Upper lobe of left lung (tissue), 6 donors: ENCODE measurements at regions not wholly inside any gene's neighbourhood (a gene's known extent, or its start where the extent isn't known, plus 50 kb on each side); places are given as distances from the start of the nearest gene placed in this dataset.

Source experiments
- ATAC-seq, 2 donors: fragments of 200-7000 bp; cut with Tn5 transposase; one replicate each; pipeline ENCODE4 v1.9.1; 2022; ENCODE audit warnings: mild to moderate bottlenecking in 2 of 2, moderate library complexity in 2 of 2; ENCODE audit not compliant: low FRiP score in 2 of 2
- DNase-seq, 2 donors: peaks; one replicate each; pipeline ENCODE4 v3.0.0-alpha.2; 2019 to 2020
- H3K27ac ChIP-seq, 4 donors: fragments of 200-600 bp; sonication (generic); one replicate each; pipeline ENCODE4 v1.5.1; 2016 to 2019
- H3K27me3 ChIP-seq, 4 donors: fragments of 200-600 bp; sonication (generic); one replicate each; pipeline ENCODE4 v1.5.1; 2017 to 2019
- H3K36me3 ChIP-seq, 4 donors: fragments of 200-600 bp; sonication (generic); one replicate each; pipeline ENCODE4 v1.5.1; 2016 to 2019
- H3K4me1 ChIP-seq, 4 donors: fragments of 200-600 bp; sonication (generic); one replicate each; pipeline ENCODE4 v1.5.1; 2018 to 2019
- H3K4me3 ChIP-seq, 4 donors: fragments of 200-600 bp; sonication (generic); one replicate each; pipeline ENCODE4 v1.5.1; 2017 to 2019; ENCODE audit warnings: mild to moderate bottlenecking in 2 of 4, moderate library complexity in 1 of 4
- H3K9me3 ChIP-seq, 4 donors: fragments of 200-600 bp; sonication (generic); one replicate each; pipeline ENCODE4 v1.5.1; 2018 to 2019
- CTCF ChIP-seq, 6 experiments: fragments of 450-650 bp in 4 of 6; fragments of 200-600 bp in 2 of 6; sonication (generic) in 2 of 6; IDR thresholded peaks; one replicate each; pipeline ENCODE4 v1.5.1; 2016 to 2019; ENCODE audit warnings: antibody characterized with exemption in 6 of 6
- EP300 ChIP-seq, 4 donors: sonication (generic); formaldehyde crosslinking; IDR thresholded peaks; one replicate each; pipeline ENCODE4 v1.5.1; 2017; ENCODE audit warnings: antibody characterized with exemption in 4 of 4, control low read depth in 2 of 4
- POLR2A ChIP-seq, 4 donors: fragments of 450-650 bp; IDR thresholded peaks; one replicate each; pipeline ENCODE4 v1.5.1; 2016 to 2017; ENCODE audit warnings: antibody characterized with exemption in 4 of 4, mild to moderate bottlenecking in 2 of 4
- POLR2AphosphoS5 ChIP-seq, 2 donors: sonication (generic); formaldehyde crosslinking; IDR thresholded peaks; one replicate each; pipeline ENCODE4 v1.5.1; 2017; ENCODE audit warnings: antibody characterized with exemption in 2 of 2
- WGBS, 2 donors: methylation state at CpG; one replicate each; pipeline ENCODE4 v1.1.5; 2017 to 2018; 5-methylcytosine and 5-hydroxymethylcytosine counted together
- donor health status: DM: no; HTN: no; CAD: no; lungs with moderate emphysema.
- donor health status: DM: no; HTN: yes; CAD: no; lungs with severe emphysema.

DNA sequence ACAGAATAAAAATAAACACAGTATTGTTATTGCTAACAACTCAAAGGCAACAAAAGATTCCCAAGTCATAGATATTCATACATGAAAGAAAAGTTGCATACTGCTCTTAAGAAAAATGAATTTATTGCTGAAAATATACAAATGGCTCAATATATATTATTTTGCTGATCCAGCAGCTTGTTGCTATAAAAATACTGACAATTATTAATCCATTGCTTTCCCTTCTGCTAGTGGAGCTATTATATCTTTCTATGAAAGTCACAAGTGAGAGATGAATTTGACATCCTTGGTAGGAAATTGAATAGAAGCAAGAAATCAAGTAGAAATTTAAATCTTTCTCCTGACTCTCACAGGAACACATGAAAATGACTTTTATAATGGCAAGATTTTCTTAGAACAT, 179.2 kb upstream of the MBNL1 start:
- H3K9me3 ChIP-seq = no peaks in the 10 kb centered on the region
- ATAC-seq (no peak), DNase-seq (no peak)
- no peak overlapping the region for H3K4me3 ChIP-seq
- H3K27ac ChIP-seq = no peak overlapping the region
- no peaks in the 10 kb centered on the region for H3K4me1 ChIP-seq
- H3K36me3 ChIP-seq = no peaks in the 10 kb centered on the region
- H3K27me3 ChIP-seq = no peaks in the 10 kb centered on the region
- TF ChIP-seq CTCF (IDR thresholded peaks at IDR 0.05) (no peak), EP300 (IDR thresholded peaks at IDR 0.05) (no peak), POLR2AphosphoS5 (IDR thresholded peaks at IDR 0.05) (no peak), POLR2A (IDR thresholded peaks at IDR 0.05) (no peak)

GRCh38 chr3:152091725-152092124, 177.0 kb upstream of the MBNL1 start:
- ATAC-seq = no peak
- Histone ChIP-seq H3K36me3 (no peaks in the 10 kb centered on the region), H3K4me1 (no peaks in the 10 kb centered on the region), H3K27me3 (no peaks in the 10 kb centered on the region), H3K9me3 (no peaks in the 10 kb centered on the region), H3K4me3 (no peak overlapping the region), H3K27ac (no peak overlapping the region)
- TF ChIP-seq EP300 (IDR thresholded peaks at IDR 0.05) = no peak
- TF ChIP-seq CTCF (IDR thresholded peaks at IDR 0.05) = no peak
- no peak for TF ChIP-seq POLR2AphosphoS5 (IDR thresholded peaks at IDR 0.05)
- TF ChIP-seq POLR2A (IDR thresholded peaks at IDR 0.05) = no peak
- 78 to 80% methylated on average over 1 of the region's 1 CpG for WGBS, 2 donors
- DNase-seq = no peak

DNA sequence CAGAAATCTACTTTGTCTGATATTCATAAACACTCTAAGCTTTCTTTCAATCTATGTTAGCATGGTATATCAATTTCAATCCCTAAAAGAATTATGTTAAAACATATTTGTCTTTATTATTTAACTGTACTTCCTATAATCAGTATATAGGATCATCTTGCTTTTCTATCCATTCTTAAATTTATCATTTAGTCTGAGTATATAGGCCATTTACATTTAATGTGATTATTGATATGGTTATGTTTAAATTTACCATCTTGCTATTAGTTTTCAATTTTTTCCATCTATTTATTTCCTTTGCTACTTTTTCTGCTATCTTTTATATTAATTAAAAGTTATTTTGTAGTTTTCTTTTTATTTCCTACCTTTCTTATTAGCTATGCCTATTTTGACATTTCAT, 174.8 kb upstream of the MBNL1 start:
- Histone ChIP-seq H3K9me3 (no peaks in the 10 kb centered on the region), H3K36me3 (no peaks in the 10 kb centered on the region), H3K4me1 (no peaks in the 10 kb centered on the region), H3K27ac (no peak overlapping the region), H3K4me3 (no peak overlapping the region), H3K27me3 (no peaks in the 10 kb centered on the region)
- ATAC-seq (no peak), DNase-seq (no peak)
- TF ChIP-seq POLR2AphosphoS5 (IDR thresholded peaks at IDR 0.05) (no peak), POLR2A (IDR thresholded peaks at IDR 0.05) (no peak), EP300 (IDR thresholded peaks at IDR 0.05) (no peak), CTCF (IDR thresholded peaks at IDR 0.05) (no peak)

GRCh38 chr3:152094406-152094805, 174.3 kb upstream of the MBNL1 start:
- no peak for ATAC-seq
- Histone ChIP-seq H3K27ac (no peak overlapping the region), H3K36me3 (no peaks in the 10 kb centered on the region), H3K4me3 (no peak overlapping the region), H3K4me1 (no peaks in the 10 kb centered on the region), H3K27me3 (no peaks in the 10 kb centered on the region), H3K9me3 (no peaks in the 10 kb centered on the region)
- TF ChIP-seq POLR2A (IDR thresholded peaks at IDR 0.05) (no peak), POLR2AphosphoS5 (IDR thresholded peaks at IDR 0.05) (no peak), CTCF (IDR thresholded peaks at IDR 0.05) (no peak), EP300 (IDR thresholded peaks at IDR 0.05) (no peak)
- no peak for DNase-seq

DNA sequence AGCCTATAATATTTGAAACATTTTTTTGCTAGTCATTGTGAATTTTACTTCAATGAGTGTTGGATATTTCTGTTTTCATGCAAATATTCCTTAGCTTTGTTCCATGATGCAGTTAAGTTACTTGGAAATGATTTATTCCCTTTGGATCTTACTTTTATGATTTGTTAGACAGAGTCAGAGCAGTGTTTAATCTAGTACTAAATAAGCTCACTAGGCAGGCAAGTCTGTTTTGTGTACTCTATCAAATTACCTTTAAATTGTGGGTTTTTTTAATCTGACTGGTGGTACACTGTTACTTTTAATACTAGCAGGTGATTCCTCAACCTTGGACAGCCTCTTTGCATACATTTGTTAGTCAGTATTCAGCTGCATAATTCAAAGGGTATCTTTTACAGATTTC, 173.3 kb upstream of the MBNL1 start:
- ATAC-seq (no peak), DNase-seq (no peak)
- Histone ChIP-seq H3K36me3 (no peaks in the 10 kb centered on the region), H3K9me3 (no peaks in the 10 kb centered on the region), H3K27me3 (no peaks in the 10 kb centered on the region), H3K4me1 (peaks cover 0 to 2% (median under 1%) of the 10 kb centered on the region in 4 donors), H3K4me3 (no peak overlapping the region), H3K27ac (no peak overlapping the region)
- TF ChIP-seq POLR2A (IDR thresholded peaks at IDR 0.05) (no peak), EP300 (IDR thresholded peaks at IDR 0.05) (no peak), POLR2AphosphoS5 (IDR thresholded peaks at IDR 0.05) (no peak), CTCF (IDR thresholded peaks at IDR 0.05) (no peak)
